Urothelium cell line (cell line): ENCODE measurements at regions not wholly inside any gene's neighbourhood (a gene's known extent, or its start where the extent isn't known, plus 50 kb on each side); places are given as distances from the start of the nearest gene placed in this dataset.
"Not testable (repeated sequence)": the region's sequence is repeated elsewhere in the genome, so short reads cannot be mapped to it uniquely, and the experiment has no call there.

Experiments used
- DNase-seq: peaks from one replicate; pipeline ENCODE4 v3.0.0; 2011; ENCODE audit warnings: low spot score, mixed read lengths
- FAIRE-seq: peaks from 2 replicates; lab custom pipeline; 2011; peaks lifted over from hg19 to GRCh38; lab: Jason Lieb, UNC

DNA sequence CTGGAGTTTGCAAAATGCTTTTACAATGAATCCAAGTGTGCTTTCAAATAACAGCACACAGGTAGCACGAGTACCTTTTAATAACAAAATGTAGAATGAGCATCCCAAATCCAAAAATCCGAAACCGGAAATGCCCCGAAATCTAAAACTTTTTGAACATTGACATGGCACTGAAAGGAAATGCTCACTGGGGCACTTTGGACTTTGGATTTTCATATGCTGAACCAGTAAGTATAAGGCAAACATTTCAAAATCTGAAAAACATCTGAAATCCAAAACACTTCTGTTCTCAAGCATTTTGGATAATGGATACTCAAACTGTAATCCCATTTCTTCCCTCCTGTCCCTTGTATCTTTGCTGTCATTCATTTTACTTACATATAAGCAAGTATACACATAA is 50.1 kb downstream of the GCNT4 start:
- DNase-seq (no peak), FAIRE-seq (no peak)

DNA sequence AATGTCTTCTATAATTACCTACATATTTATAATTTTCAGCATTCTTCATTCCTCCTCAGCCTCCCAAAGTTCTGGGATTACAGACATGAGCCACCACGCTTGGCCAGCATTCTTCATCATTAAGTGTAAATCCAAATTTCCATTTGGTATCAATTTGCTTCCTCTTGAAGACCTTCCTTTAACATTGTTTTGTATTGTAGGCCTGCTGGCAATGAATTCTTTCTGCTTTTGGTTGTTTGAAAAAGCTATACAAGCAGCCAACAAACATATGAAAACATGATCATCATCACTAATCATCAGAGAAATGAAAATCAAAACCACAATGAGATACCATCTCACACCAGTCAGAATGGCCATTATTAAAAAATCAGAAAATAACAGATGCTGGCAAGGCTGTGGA is 56.4 kb downstream of the GCNT4 start:
- DNase-seq (no peak), FAIRE-seq (no peak)

DNA sequence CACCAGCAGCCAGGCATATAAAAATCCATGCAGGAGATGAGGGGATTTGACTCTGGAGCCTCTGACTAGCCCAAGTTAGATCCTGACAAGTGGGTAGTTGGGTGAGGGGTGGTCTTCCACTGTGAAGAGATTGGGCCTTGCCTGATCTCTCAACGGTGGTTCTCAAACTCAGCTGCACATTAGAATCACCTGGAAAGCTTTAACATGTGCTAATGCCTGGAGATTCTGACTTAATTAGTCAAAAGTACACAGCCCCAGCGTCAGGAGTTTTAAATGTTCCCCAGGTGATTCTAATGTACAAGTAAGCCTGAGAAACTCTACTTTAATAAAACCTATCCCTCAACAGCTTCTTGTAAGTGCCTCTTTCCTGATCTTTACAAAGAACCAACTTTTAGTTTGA is 57.5 kb downstream of the GCNT4 start:
- FAIRE-seq (no peak), DNase-seq (no peak)

DNA sequence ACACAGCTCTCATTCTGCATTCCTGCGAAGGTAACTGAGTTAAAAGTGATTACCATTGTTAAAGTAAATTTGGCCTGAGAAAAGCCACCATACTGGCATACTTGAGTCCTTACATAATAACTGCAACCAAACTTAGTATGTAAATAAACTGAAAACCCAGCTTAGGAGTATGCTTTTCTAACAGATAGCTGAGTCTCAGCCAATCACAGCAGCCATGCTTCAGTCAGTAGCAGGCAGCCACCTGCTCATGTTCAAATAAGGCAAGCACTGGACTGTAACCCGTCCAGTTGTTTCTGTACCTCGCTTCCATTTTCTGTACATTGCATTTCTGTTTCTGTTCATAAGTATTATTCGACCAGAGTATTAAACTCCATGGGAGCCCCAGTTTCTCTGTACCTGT is 58.6 kb downstream of the GCNT4 start:
- DNase-seq: no peak
- no peak for FAIRE-seq

DNA sequence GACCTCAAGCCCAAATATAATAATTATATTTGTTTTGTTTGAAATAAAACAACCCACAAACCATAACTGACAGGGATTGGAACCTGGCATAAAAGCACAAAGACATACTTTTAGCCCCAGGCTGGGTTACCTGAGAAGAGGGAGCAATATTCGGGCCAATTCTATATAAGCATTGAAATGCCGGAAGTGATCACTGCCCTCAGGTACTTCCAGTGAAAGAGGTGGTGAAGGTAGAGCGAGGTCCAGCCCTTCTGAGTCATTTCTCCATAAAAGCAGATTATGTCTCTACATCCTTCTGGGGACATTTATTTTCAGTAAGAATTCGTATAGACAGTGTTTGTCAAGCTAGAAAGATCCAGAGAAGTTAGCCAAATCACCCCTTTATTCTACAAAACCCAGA is 59.6 kb downstream of the GCNT4 start:
- no peak for FAIRE-seq
- DNase-seq: no peak

DNA sequence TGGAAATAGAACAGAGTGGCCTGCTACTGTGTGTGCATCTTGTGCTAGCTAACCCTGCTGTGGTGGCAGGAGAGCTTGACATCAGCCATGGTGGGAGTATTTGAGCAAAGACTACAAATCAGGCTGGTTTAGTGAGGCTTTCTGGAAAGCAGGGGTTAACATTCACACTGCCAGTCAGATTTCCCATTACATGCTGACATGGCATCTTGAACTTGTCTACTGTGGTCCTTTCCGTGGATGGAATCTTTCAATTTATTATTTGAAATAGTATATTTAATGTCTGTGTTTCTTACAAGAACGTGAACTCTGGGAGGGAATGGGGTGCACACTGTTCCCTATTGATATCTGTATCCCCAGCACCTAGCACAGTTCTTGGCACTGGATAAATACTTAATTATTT is 60.8 kb downstream of the GCNT4 start:
- FAIRE-seq (no peak), DNase-seq (no peak)

DNA sequence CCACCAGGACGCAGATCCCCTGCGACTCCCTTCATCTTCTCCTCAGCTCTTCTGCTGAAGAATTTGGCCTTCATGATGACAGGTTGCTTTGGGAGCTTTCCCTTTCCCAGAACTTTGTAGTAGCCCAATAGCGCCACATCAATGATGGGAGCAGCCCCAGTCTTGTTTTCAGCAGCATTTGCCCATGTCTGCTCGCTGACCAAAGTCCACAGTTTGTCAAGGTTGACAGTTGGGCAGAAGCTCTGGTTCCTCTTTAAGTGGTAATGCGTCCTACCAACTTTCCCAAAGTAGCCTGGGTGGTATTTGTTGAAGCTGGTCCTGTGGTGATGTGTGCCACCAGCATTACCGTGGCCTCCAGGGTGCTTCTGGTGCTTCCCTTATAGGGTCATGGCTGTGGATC is 62.2 kb downstream of the GCNT4 start:
- no peak for FAIRE-seq
- no peak for DNase-seq

DNA sequence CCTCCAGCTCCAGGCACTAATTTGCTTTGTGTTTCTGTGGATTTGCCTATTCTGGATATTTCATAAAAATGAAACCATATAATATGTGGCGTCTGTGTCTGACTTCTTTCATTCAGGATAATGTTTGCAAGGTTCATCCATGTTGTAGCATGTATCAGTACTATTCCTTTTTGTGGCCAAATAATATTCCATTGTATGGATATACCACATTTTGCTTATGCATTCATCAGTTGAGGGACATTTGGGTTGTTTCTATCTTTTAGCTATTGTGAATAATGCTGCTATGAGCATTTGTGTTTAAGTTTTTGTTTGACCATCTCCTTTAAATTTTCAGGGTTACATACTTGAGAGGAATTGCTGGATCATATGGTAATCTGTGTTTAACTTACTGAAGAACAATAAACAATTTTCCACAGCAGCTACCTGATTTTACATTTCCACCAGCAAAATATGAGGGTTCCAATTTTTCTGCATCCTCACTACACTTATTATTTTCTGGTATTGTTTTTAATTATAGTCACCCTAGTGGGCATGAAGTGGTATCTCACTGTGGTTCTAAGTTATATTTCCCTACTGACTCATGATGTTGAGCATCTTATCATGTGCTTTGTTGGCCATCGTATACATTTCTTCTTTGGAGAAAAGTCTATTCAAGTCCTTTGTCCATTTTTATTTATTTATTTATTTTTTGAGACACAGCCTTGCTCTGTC is 63.9 kb downstream of the GCNT4 start:
- no peak for DNase-seq
- no peak for FAIRE-seq

DNA sequence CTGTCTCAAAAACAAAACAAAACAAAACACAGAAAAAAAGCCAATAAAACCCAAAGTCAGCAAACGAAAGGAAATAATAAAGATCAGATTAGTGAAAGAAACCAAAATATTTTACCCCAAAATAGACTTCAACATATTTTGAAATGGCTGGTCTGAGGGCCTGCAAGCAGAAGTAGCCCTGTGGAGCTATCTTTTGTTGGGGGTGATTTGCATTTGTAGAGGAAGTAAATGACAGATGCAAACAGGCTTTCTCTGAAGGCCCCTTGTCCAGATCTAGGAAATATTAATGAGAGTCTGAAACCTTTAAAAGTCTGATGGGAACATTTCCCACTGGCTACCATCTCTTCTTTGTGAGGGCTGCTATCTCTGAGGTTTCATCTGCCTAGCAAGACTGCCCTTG is 74.0 kb downstream of the GCNT4 start:
- FAIRE-seq: no peak

DNA sequence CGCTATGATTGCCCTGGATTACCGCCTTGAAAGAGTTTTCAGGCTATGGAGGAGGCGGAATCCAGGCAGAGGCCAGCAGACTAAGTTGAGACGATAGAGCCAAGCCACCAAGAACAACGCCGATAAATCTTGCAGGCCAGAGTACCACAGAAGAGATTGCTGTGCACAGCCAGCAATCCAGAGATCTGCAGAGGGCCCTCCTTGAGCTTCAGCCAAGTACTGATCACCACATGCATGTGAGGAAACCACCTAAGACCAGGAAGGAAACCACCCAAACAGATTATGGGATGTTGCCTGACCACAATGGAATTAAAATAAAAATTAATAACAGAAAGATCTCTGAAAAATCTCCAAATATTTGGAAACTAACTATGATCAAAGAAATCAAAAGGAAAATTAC is 74.9 kb downstream of the GCNT4 start:
- FAIRE-seq (no peak), DNase-seq (no peak)

More for the DNA sequence above, 74.0 kb downstream of the GCNT4 start:
- no peak for DNase-seq

DNA sequence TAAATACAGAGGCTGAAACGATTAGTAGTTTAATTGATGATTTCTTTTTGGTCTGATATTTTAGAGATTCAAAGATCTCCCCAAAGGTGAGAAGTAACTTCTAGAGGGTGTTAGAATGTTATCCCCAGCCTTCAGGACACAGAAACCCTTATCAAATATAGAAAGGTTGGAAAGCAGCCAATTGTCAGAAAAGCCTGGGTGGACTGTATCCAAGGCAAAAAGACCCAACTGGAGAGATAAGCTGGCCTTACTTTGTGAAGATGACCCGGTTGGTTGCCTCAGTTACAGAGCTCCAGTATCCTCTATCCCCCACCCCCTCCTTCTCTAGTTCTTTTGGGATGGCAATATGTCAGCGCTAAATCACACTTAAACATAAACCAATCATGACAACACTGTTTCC is 75.7 kb downstream of the GCNT4 start:
- no peak for DNase-seq
- FAIRE-seq: no peak

DNA sequence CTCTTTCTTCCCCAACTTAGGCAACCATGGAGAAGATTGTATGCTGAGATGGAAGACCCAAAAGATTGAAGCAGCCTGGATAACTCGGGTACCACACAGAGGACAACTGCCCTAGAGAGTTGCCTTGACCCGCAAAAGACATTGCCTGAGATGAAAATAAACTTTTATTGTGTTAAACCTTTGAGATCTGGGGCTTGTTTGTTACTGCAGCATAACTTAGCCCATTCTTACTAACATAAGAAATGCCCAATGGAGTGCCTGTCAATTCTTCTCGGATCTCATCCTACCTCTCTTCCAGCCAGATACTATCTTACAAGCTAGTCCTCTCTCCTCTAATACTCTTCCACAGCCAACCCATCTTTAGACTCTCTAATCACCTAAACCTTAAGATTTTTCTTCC is 76.8 kb downstream of the GCNT4 start:
- no peak for FAIRE-seq

DNA sequence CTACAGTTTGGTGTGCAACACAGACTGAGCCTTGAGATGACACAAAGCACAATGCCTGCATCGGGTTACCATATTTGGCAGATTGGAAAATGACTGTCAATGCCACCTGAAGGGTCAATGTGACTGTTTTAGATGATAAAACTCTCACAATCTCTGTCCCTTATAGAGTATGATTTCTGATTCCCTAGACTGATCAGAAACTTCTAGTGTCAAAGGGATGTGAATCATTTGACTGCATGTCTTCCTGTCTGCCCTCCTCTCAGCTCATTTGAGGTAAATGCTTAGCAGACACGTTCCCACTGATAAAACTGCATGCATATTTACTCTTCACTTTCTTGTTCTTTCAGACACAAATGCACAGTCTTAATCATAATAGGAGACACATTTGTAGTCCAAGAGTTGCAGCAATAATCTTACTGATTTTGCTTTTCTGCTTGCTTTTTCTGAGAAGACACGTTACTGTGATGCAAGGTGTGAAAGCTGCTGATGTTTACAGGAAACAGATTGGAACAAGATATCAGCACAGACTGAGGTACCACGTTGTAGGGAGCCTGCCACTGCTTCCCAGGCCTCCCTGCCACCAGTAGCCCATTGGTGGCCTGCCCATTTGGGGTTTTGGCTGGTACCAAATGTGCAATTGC is 77.8 kb downstream of the GCNT4 start:
- DNase-seq (no peak), FAIRE-seq (no peak)

More for the DNA sequence above, 76.8 kb downstream of the GCNT4 start:
- no peak for DNase-seq

DNA sequence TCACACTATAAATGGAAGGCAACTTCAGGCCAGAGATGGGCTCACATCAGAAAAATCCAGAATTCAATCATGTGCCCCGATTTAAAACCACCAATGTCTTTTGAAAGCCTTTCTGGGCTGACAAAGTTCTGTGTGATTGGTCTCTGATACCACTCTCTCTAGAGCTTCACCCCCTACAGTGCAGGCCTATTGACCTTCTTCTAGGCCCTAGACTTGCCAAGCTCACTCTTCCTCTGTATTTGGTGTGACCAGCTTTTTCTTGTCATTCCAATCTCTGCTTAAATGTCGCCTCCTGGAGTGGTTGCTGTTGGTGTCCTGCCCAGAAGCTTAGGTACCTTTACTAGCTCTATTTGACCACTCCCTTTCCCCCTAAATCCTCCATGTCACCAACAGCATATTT is 78.7 kb downstream of the GCNT4 start:
- no peak for FAIRE-seq
- no peak for DNase-seq

DNA sequence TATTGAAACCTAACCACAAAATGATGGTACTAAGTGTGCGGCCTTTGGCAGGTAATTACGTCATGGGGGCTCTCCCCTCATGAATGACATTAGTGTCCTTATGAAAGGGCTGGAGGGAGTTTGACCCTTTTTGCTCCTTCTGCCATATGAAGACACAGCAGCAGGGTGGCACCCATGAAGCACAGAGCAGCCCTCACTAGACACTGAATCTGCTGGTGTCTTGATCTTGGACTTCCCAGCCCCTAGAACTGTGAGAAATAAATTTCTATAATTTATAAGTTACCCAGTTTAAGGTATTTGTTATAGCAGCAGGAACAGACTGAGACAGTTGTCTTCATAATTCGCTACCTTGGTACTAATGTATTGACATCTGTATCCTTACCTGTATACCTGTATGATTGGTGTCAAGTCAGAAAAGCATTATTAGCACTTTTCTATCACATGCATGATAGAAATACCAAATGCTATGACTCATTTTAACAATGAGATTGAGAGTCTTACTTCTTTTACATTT is 80.4 kb downstream of the GCNT4 start:
- FAIRE-seq: no peak
- DNase-seq: no peak

DNA sequence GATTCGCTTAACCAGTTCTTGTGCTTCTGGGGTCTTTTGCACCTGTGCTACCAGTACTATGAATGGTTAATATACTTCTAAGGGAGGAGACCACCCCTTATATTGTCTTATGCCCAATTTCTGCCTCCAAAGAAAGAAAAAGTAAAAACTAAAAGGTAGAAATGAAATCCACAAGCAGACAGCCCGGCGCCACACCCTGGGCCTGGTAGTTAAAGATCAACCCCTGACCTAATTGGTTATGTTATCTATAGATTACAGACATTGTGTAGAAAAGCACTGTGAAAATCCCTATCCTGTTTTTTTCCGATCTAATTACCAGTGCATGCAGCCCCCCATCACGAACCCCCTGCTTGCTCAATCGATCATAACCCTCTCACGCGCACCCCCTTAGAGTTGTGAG is 81.5 kb downstream of the GCNT4 start:
- not testable (repeated sequence) for FAIRE-seq, DNase-seq

DNA sequence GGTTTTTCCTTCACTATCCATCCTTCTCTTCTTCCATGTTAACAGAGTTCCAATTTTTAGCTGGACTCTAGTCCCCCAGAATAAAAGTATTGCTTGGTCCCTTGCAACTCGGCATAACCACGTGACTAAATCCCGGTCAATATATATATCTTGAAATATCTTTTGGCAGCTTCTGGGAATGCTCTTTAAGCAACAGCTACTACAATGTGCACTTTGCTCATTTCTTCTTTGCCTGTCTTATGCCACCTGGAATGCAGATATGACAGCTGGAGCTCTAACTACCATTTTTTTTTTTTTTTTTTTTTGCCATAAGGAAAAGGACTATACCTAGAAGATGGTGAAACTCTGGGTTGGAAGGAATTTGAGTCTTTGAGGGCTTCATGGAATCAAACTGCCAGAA is 82.6 kb downstream of the GCNT4 start:
- DNase-seq: no peak
- FAIRE-seq: no peak

DNA sequence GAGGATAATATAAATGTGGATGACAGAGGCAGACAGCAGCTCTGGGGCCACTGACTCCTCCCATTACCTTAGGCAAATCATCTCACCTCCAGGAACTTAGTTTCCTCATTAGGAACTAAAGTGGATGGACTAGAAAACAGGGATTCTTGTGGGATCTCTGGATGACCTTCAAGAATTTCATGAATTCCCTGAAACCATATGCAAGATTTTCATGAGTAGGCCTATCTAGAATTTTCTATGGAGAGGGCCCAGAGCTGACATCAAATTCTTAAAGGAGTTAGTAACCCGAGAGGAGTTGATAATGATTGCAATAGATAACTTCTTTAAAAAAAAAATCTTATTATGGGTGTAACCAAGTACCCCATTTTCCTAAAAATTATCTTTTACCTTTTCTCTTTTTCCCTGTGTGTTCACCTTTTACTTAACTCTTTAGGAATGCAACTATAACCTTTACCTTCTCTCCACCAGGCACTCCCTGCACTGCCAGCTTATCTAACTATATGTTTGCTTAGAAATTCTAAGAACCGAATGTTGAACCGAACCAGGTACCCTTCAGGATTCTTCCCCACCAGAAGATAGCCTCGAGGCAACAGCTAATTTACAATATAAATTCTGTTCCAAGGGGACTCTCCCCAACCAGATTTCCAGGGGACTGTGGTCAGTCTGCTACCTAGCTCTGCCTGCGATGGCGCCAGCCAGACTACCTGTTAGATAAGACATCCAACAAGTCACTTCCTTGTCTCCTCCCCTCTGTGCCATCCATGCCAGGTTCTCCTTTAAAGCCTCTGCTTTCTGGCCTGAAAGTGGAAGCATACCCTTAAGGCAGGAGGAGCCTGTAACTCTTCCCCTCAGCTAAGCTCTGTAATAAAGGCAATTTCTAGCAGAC is 86.0 kb downstream of the GCNT4 start:
- FAIRE-seq (no peak), DNase-seq (no peak)

DNA sequence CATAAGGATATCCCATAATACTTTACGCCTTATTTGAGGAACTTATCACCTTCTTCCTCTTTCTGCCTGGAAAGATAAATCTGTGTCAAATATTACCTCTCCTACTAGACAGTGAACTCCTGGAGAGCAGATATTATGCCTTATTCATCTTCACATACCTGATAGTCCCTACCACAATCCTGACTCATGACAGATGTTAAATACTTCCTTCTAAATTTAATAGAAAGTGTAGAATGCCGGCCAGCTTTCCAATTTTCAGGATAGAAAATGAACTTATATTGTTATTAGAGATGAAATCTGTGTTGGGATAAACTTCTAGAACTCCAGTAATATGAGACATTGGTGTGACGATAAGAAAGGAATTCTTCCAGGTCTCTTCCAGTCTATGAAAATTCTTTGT is 89.0 kb downstream of the GCNT4 start:
- DNase-seq (no peak), FAIRE-seq (no peak)

DNA sequence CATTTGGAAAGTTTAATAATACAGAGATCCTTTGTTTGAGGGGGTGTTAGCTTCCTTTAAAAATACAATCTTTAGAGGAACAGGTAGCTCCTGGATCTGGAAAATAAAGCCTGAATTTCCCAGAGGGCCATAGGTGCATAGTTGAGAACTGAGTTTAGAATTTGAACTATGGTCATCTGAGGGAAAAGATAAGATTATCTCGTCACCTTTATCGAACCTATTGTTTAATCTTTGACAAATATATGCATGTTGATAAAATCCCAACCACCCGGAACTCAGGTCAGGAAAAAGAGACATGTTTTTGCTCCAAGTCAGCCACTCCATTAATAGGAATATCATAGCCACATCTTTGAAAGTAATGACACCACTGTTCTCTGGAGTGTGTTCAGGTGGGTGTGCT is 91.7 kb upstream of the FAM169A start:
- DNase-seq (no peak), FAIRE-seq (no peak)

DNA sequence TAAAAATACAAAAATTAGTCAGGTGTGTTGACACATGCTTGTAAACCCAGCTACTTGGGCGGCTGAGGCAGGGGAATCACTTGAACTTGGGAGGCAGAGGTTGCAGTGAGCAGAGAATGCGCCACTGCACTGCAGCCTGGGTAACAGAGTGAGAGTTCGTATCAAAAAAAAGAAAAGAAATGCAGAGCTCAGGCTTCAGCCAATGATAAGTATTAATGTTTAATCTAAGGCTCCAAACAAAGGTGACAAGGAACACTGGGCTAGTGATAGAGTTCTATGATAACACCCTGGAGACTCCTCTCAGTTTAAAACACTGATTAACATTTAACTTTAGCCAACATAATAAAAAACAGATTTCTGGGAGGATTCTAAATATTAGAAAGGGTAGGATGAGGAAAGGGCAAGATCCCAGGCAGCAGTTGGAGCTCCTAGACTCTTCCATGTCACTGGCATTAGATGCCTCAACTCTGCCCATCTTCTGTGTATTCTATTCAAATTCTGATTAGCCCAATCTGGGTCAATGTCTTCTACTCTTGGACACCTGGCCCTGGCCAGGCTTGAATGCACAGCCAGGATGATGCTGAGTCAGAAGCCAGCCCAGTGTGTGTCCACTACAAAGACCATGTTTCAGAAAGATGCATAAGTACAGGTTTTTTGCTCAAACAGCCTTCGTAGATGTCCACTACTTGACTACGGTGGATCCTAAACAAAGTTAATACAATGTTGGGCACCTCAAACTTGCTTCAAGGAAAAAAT is 91.0 kb upstream of the FAM169A start:
- FAIRE-seq (no peak), DNase-seq (no peak)
